Astrocyte of the cerebellum (primary cell): ENCODE measurements at regions not wholly inside any gene's neighbourhood (a gene's known extent, or its start where the extent isn't known, plus 50 kb on each side); places are given as distances from the start of the nearest gene placed in this dataset.
"Not testable (repeated sequence)": the region's sequence is repeated elsewhere in the genome, so short reads cannot be mapped to it uniquely, and the experiment has no call there.

Experiments
- DNase-seq: peaks from one replicate; pipeline ENCODE4 v3.0.0-alpha.2; 2011; ENCODE audit warnings: low read depth
- H3K4me3 ChIP-seq: 2 replicates; pipeline ENCODE4 v1.5.1; 2011; ENCODE audit warnings: mild to moderate bottlenecking, low read depth, low read length, moderate library complexity
- in situ Hi-C: cut with HindIII; loops from 2 replicates; pipeline ENCODE4 v1.10.0; 2017; ENCODE audit warnings: low sequenced_read_pairs
- TF ChIP-seq, protein P1 (sequence below): IDR thresholded peaks from 2 replicates; pipeline ENCODE4 v1.5.1; 2012; ENCODE audit warnings: low read length, low read depth, moderate library complexity, mild to moderate bottlenecking; ENCODE audit errors: missing control alignments

DNA sequence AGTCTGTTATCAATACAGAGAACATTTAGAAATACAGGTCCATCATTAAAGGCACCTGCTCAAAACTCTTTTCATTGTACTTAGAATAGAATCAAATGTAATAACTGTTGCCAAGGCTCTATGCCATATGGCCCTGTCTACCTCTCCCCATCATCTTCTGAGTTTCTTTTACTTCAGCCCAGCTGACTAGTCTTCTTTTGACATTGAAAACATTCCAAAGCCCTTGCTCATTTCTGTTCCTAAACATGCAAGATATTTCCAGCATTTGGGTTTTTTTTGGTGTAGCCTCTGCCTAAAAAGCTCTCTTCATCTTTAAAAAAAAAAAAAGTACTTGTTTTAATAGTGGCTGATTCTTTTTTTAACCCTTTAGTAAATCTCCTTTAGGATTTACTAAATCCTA is 165.5 kb upstream of the SMIM30 start:
- in situ Hi-C loops = no loop called here
- TF ChIP-seq, protein P1, sequence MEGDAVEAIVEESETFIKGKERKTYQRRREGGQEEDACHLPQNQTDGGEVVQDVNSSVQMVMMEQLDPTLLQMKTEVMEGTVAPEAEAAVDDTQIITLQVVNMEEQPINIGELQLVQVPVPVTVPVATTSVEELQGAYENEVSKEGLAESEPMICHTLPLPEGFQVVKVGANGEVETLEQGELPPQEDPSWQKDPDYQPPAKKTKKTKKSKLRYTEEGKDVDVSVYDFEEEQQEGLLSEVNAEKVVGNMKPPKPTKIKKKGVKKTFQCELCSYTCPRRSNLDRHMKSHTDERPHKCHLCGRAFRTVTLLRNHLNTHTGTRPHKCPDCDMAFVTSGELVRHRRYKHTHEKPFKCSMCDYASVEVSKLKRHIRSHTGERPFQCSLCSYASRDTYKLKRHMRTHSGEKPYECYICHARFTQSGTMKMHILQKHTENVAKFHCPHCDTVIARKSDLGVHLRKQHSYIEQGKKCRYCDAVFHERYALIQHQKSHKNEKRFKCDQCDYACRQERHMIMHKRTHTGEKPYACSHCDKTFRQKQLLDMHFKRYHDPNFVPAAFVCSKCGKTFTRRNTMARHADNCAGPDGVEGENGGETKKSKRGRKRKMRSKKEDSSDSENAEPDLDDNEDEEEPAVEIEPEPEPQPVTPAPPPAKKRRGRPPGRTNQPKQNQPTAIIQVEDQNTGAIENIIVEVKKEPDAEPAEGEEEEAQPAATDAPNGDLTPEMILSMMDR = no peak
- DNase-seq = no peak

DNA sequence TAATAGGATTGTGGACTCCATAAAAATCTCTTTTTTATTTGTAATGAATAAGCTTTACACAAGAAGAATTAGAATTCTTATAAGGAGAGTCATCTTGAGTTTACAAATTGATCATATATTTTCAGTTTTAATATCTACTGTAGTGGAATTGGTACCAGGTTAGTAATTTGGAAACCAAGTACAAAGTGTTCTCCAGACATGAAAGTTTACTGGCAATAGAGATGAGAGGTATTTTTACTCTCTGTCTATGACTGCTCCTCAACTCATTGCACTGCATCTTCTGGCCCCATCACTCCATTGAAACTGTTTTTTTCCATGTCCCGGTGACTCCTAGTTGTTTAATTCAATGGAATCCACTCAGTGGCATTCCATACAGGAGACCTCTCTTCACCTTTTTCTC is 164.5 kb upstream of the SMIM30 start:
- DNase-seq = no peak
- TF ChIP-seq, protein P1 = no peak
- in situ Hi-C loops = no loop called here
- no peak overlapping the region for H3K4me3 ChIP-seq

More for the DNA sequence above, 165.5 kb upstream of the SMIM30 start:
- no peak overlapping the region for H3K4me3 ChIP-seq

DNA sequence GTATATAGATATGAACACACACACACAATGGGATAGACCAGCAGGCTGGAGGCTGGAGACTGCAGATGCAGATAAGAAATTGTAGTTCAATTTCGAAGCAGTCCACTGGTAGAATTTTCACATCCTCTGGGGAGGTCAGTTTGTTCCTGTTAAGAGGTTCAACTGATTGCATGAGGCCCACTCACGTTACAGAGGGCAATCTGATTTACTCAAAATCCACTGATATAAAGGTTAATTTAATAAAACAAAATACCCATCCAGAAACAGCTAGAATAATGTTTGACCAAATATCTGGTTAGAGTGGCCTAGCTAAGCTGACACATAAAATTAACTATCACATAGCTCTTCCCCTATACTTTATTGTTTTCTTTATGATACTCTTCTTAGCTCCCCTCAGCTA is 162.9 kb upstream of the SMIM30 start:
- TF ChIP-seq, protein P1 = no peak
- no peak for DNase-seq
- no peak overlapping the region for H3K4me3 ChIP-seq
- in situ Hi-C loops = no loop called here

DNA sequence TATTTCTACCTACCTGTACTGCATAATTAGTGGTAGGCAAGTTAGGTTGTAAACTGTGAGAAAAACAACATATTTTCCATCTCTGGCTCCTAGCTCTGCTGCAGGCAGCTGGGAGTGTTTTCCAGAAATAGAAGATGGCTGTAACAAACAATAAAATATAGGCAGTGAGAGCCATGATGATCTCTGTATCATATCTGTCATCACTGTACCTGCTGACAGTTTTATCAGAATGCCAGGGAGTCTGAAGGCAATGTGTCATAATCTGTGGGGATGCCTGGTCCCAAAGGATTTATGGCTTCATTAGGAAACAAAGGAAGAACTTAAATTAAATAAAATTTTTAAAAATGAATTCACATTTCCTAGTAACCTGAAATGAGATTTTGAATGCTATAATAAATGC is 160.9 kb upstream of the SMIM30 start:
- in situ Hi-C loops = no loop called here
- DNase-seq = no peak
- TF ChIP-seq, protein P1 = no peak
- no peak overlapping the region for H3K4me3 ChIP-seq

DNA sequence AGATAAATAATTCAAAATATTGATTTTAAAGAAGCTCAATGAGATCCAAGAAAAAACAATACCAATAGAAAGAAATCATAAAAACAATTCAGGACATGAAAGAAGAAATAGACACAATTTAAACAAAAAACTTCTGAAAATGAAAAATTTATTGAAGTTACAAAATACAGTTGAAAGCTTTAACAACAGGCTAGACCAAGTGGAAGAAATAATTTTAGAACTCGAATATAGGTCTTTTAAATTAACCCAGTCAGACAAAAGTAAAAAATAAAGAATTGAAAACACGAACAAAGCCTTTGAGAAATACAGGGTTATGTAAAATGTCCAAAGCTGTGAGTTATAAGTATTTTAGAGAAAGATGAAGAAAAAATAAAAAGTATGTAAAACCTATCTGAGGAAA is 152.4 kb upstream of the SMIM30 start:
- TF ChIP-seq, protein P1 = no peak
- H3K4me3 ChIP-seq = no peak overlapping the region
- in situ Hi-C loops = no loop called here
- no peak for DNase-seq

DNA sequence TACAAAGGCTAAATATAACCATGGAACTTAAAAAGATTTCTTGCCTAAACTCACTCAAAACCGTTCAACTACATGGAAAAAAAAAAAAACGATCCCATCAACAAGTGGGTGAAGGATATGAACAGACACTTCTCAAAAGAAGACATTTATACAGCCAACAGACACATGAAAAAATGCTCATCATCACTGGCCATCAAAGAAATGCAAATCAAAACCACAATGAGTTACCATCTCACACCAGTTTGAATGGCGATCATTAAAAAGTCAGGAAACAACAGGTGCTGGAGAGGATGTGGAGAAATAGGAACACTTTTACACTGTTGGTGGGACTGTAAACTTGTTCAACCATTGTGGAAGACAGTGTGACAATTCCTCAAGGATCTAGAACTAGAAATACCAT is 151.2 kb upstream of the SMIM30 start:
- H3K4me3 ChIP-seq, DNase-seq, in situ Hi-C loops: not testable (repeated sequence)

DNA sequence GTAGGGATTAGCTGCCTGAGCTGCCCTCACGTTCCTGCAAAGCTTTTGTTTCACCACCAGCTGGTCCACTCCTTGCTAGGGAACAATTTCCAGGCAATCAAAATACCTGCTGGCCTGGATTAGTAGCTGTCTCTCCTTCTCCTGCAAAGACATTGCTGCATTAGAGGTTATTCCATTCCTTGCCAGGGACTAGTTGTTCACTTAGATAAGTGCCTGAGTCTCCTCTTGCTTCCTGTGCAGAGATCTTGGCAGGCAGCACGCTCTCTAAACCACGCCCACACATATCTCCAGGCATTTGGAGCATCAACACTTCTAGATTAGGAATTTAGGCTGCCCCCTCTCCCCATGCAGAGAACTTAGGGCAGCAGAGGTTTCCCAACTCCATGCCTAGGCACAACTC is 150.4 kb upstream of the SMIM30 start:
- in situ Hi-C loops = no loop called here
- H3K4me3 ChIP-seq = no peak overlapping the region
- TF ChIP-seq, protein P1 = no peak
- DNase-seq = no peak
